Aorta (tissue), 5 donors: ENCODE measurements at regions not wholly inside any gene's neighbourhood (a gene's known extent, or its start where the extent isn't known, plus 50 kb on each side); places are given as distances from the start of the nearest gene placed in this dataset.
"Not testable (repeated sequence)": the region's sequence is repeated elsewhere in the genome, so short reads cannot be mapped to it uniquely, and the experiment has no call there.

Experiments
- ATAC-seq: fragments of 200-7000 bp; cut with Tn5 transposase; one replicate; pipeline ENCODE4 v1.9.1; 2022; ENCODE audit warnings: moderate library complexity; ENCODE audit not compliant: low FRiP score
- DNase-seq, 2 donors: peaks; one replicate each; pipeline ENCODE4 v3.0.0-alpha.2; 2020
- H3K27ac ChIP-seq, 2 donors: one replicate each; pipeline ENCODE4 v1.5.1; 2013; ENCODE audit warnings: low read length in 2 of 2, mild to moderate bottlenecking in 2 of 2, moderate library complexity in 2 of 2, control low read depth in 1 of 2, inconsistent platforms in 1 of 2, low read depth in 1 of 2
- H3K27me3 ChIP-seq, 2 donors: one replicate each; pipeline ENCODE4 v1.6.1; 2013; ENCODE audit warnings: control low read depth in 1 of 2, low read length in 1 of 2, mild to moderate bottlenecking in 1 of 2, moderate library complexity in 1 of 2; ENCODE audit not compliant: insufficient read depth in 2 of 2, control insufficient read depth in 1 of 2
- H3K36me3 ChIP-seq, 2 donors: one replicate each; pipeline ENCODE4 v1.6.1; 2013; ENCODE audit warnings: control low read depth in 1 of 2, low read length in 1 of 2, mild to moderate bottlenecking in 1 of 2; ENCODE audit not compliant: insufficient read depth in 2 of 2, control insufficient read depth in 1 of 2
- H3K4me1 ChIP-seq, 2 donors: one replicate each; pipeline ENCODE4 v1.6.1; 2013; ENCODE audit warnings: low read length in 2 of 2, control low read depth in 1 of 2, mild to moderate bottlenecking in 1 of 2, moderate library complexity in 1 of 2; ENCODE audit not compliant: insufficient read depth in 2 of 2, control insufficient read depth in 1 of 2
- H3K4me3 ChIP-seq, 2 donors: one replicate each; pipeline ENCODE4 v1.5.1; 2013; ENCODE audit warnings: low read length in 2 of 2, control low read depth in 1 of 2, mild to moderate bottlenecking in 1 of 2
- H3K9me3 ChIP-seq: one replicate; pipeline ENCODE4 v1.6.1; 2013; ENCODE audit warnings: mild to moderate bottlenecking, low read length; ENCODE audit not compliant: control insufficient read depth
- WGBS, 2 donors: extraction: QIAGEN DNeasy Blood & Tissue Kit; methylation state at CpG; one replicate each; pipeline ENCODE4 v1.1.7; 2013; 5-methylcytosine and 5-hydroxymethylcytosine counted together
- intact Hi-C, 2 donors: fragments of 100-400 bp; cut with DNase I; formaldehyde crosslinking; loops; one replicate each; pipeline versions ENCODE4 v1.14.2 to v1.15.0; 2022
- donor health status: healthy with polysubstance abuse.
- donor health status: Bipolar disorder and iron deficiency.
- donor health status: DM: no; HTN: no; CAD: no.
- donor health status: DM: no; HTN: no; CAD: no.
- donor health status: DM: yes; HTN: yes; CAD: no.

DNA sequence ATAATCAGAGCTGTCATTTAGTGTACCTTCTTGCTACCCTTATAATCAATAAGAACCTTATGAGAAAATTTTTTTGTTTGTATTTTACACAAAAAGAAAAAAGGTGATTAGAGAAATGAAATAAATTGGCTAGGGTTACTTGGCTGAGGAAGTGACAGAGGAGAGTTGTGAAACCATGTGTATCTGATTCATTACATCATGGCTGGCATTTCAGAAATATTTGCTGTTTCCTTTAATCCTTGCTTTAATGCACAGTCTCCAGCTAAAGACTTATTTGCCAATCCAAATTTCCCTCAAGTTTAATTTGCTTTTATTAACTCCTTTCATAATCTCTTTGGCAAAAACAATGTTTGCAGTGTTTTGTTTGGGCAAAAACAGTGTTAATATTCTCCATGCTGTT is 543.1 kb downstream of the KIF4B start:
- ATAC-seq (no peak), DNase-seq (no peak)
- no peaks in the 10 kb centered on the region for H3K27me3 ChIP-seq
- no peaks in the 10 kb centered on the region for H3K4me1 ChIP-seq
- H3K27ac ChIP-seq = no peak overlapping the region
- H3K9me3 ChIP-seq = no peaks in the 10 kb centered on the region
- H3K36me3 ChIP-seq = no peaks in the 10 kb centered on the region
- intact Hi-C loops = no loop called here
- no peak overlapping the region for H3K4me3 ChIP-seq

DNA sequence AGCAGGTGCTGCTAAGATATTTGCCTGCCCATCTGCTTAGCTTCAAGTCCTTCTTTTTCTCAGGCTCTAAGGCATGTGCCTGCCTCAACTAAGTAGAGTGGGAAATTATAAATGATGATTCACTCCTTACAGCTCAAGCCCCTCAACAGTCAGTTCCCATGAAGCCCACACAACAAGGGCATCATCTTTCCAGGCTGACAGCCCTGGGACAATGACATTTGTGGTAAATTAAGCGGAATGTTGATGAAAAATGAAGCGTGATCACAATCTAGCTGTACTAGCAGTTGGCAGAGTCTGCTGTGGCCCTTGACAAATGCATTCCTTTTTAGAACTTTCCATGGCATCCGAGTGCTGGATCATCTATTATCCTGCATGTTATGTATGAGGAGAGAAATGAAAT is 548.6 kb downstream of the KIF4B start:
- Histone ChIP-seq H3K4me3 (no peak overlapping the region), H3K27me3 (no peaks in the 10 kb centered on the region), H3K27ac (no peak overlapping the region), H3K36me3 (no peaks in the 10 kb centered on the region), H3K9me3 (no peaks in the 10 kb centered on the region), H3K4me1 (no peaks in the 10 kb centered on the region)
- ATAC-seq = no peak
- no peak for DNase-seq
- 28 to 52% methylated on average over 3 of the region's 3 CpGs for WGBS, 2 donors
- intact Hi-C loops = no loop called here

DNA sequence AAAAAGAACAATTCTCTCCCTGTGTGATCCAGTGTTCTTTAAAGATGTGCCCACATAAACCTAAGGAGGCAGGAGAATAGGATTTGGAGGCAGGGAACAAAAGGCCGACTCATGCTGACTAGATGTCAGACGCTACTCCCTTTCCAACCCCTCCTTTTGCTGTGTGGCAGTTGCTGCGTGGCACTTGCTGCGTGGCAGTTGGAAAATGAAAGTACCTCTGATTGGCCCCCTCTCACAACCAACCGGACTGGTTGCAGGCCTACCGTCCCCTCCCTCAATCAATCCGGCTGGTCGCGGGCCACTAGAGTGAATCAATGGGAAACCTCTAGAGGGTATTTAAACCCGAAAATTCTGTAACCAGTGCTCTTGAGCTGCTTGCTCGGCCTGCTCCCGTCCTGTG is 551.0 kb downstream of the KIF4B start:
- Histone ChIP-seq H3K4me3 (no peak overlapping the region), H3K36me3 (no peaks in the 10 kb centered on the region), H3K4me1 (no peaks in the 10 kb centered on the region), H3K9me3 (no peaks in the 10 kb centered on the region), H3K27me3 (no peaks in the 10 kb centered on the region), H3K27ac (no peak overlapping the region)
- no peak for DNase-seq
- intact Hi-C loops = no loop called here
- ATAC-seq = no peak
- 77 to 86% methylated on average over 12 of the region's 12 CpGs for WGBS, 2 donors

DNA sequence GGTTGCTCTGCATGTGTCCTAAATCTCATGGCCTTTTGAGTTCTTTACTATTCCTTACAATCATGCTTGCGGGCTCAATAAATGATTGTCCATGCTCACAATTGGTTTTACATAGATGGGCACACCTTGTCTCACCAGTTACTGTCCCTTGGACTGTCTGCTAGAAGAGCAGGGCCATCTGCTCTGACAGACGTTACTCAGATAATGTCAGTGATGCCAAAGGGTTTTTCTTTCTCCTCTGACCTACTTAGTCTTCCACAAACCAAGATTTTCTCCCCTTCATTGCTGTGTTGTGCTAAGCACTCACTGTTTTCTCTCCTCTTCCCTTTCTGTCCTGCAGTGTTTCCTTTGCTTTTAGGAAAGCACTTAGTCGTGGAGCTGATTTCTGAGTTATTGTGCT is 562.3 kb downstream of the KIF4B start:
- Histone ChIP-seq H3K9me3 (no peaks in the 10 kb centered on the region), H3K4me3 (no peak overlapping the region), H3K27ac (no peak overlapping the region), H3K27me3 (no peaks in the 10 kb centered on the region), H3K4me1 (no peaks in the 10 kb centered on the region), H3K36me3 (no peaks in the 10 kb centered on the region)
- ATAC-seq = no peak
- 45 to 69% methylated on average over 3 of the region's 3 CpGs for WGBS, 2 donors
- intact Hi-C loops = no loop called here
- DNase-seq = no peak

DNA sequence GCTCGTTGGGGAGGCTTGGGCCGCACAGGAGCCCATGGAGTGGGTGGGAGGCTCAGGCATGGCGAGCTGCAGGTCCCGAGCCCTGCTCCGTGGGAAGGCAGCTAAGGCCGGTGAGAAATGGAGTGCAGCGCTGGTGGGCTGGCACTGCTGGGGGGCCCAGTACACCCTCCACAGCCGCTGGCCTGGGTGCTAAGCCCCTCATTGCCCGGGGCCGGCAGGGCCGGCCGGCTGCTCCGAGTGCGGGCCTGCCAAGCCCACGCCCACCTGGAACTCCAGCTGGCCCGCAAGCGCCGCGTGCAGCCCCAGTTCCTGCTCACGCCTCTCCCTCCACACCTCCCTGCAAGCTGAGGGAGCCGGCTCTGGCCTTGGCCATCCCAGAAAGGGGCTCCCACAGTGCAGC is 573.3 kb downstream of the KIF4B start:
- DNase-seq, H3K27me3 ChIP-seq, intact Hi-C loops, H3K4me3 ChIP-seq, H3K36me3 ChIP-seq, H3K27ac ChIP-seq, ATAC-seq, H3K4me1 ChIP-seq, H3K9me3 ChIP-seq: not testable (repeated sequence)
- WGBS, 2 donors = 95% methylated on average over 20 to 21 of the region's 21 CpGs

DNA sequence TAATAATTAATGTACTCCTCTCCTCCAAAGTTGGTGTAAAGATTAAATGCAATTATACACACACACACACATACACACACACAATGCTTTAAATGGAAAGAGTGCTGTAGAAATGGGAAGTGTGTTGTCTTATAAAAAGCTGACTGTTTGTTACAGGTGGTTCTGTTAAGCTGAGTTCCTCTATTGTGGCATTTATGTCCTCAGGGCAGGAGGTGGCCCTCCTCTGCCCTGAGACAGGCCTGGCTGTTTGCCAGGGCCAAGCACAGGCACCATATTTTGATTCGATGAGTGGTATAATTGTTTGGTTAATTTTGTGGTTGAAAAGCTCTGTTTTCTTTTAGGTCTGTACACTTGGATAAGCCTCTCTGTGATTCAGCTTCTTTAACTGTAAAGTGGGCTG is 573.9 kb downstream of the KIF4B start:
- no peak overlapping the region for H3K27ac ChIP-seq
- ATAC-seq (no peak), DNase-seq (no peak)
- no peaks in the 10 kb centered on the region for H3K27me3 ChIP-seq
- H3K36me3 ChIP-seq = no peaks in the 10 kb centered on the region
- H3K9me3 ChIP-seq = no peaks in the 10 kb centered on the region
- no peak overlapping the region for H3K4me3 ChIP-seq
- intact Hi-C loops = no loop called here
- H3K4me1 ChIP-seq = no peaks in the 10 kb centered on the region
- 29 to 52% methylated on average over 1 of the region's 1 CpG for WGBS, 2 donors

DNA sequence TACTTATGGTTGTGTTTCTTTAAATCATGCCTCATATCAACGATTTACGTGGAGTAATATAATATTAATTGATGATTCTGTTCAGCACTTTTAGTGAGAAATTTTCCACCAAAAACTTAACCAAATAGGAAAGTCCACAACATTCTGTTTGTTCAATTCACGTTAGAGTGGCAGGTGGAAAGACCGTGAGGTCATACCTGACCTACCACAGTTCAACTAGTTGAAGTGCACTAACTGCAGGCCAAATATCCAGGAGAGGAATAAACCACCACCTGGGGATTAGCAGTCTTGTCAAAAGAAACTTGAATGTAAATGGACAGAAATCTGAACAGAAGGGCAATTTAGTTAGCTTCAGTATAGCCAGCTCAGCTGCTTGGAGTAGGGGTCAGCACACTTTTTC is 577.7 kb downstream of the KIF4B start:
- Histone ChIP-seq H3K4me3 (no peak overlapping the region), H3K36me3 (no peaks in the 10 kb centered on the region), H3K27ac (no peak overlapping the region), H3K4me1 (no peaks in the 10 kb centered on the region), H3K9me3 (no peaks in the 10 kb centered on the region), H3K27me3 (no peaks in the 10 kb centered on the region)
- ATAC-seq (no peak), DNase-seq (no peak)
- WGBS, 2 donors = 85 to 90% methylated on average over 4 of the region's 4 CpGs
- intact Hi-C loops = no loop called here

DNA sequence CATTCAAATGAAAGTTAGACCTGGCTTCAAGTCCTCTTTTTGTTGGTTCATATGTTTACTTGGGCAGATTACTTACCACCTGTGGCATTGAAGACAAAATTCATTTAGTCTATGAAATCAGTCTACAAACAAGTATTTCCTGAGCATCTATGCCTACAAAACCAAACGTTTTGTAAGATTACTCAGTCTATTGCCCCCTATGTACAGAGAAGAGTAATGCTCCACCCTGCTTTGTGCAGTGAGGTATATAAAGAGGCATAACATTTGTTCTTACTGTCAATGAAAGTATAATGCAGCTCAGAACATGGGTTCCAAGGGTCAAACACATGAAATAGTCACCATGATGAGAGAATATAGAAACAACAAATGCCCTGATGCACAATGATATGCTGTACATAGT is 580.7 kb downstream of the KIF4B start:
- H3K27ac ChIP-seq = no peak overlapping the region
- ATAC-seq (no peak), DNase-seq (no peak)
- H3K9me3 ChIP-seq = no peaks in the 10 kb centered on the region
- intact Hi-C loops = no loop called here
- no peaks in the 10 kb centered on the region for H3K4me1 ChIP-seq
- H3K27me3 ChIP-seq = no peaks in the 10 kb centered on the region
- no peak overlapping the region for H3K4me3 ChIP-seq
- no peaks in the 10 kb centered on the region for H3K36me3 ChIP-seq
- 18 to 22% methylated on average over 1 of the region's 1 CpG for WGBS, 2 donors

DNA sequence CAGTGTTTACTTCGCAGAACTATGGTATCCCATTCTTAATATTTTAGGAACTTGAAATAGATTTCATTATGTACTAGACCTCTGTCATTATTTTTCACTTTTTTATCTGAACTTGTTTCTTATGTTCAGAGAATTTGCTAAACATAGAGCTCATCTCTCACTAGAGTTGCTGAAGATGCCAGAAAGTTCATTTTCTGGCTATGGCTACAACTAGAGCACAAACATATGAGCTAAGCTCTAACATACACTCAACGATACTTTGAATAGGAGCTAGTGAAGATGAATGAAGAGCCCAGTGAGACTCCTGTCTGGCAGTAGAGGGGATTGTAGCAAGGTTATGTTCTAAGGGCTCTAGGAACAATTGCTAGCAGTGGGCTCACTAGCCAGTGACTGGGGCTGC is 582.2 kb downstream of the KIF4B start:
- no peak for ATAC-seq
- DNase-seq = no peak
- no peaks in the 10 kb centered on the region for H3K9me3 ChIP-seq
- no peaks in the 10 kb centered on the region for H3K27me3 ChIP-seq
- intact Hi-C loops = no loop called here
- no peak overlapping the region for H3K27ac ChIP-seq
- WGBS, 2 donors = 74 to 75% methylated on average over 2 of the region's 2 CpGs
- H3K4me3 ChIP-seq = no peak overlapping the region
- H3K4me1 ChIP-seq = no peaks in the 10 kb centered on the region
- H3K36me3 ChIP-seq = no peaks in the 10 kb centered on the region

DNA sequence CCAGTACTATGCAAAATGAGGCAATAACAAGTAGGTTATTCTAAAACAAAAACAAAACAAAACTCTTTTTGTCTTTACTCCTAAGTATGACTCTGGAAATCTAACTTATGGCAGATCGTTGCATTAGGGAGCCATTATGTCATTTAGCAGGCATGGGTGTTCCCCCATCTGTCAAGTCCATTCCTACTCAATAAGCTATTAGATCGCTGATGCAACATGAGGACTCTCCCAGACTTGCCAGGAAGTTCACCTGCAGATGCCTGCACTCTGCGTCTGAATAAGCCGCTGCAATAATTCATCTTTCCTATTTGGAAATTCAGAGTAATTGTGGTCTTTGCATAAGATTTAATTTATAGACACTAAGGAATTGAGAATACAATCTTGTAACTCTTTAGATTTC is 585.0 kb downstream of the KIF4B start:
- intact Hi-C loops = no loop called here
- no peak for ATAC-seq
- 69 to 75% methylated on average over 4 of the region's 4 CpGs for WGBS, 2 donors

More for the DNA sequence above, 585.0 kb downstream of the KIF4B start:
- Histone ChIP-seq H3K4me1 (no peaks in the 10 kb centered on the region), H3K4me3 (no peak overlapping the region), H3K27me3 (no peaks in the 10 kb centered on the region), H3K27ac (no peak overlapping the region), H3K36me3 (no peaks in the 10 kb centered on the region), H3K9me3 (no peaks in the 10 kb centered on the region)
- no peak for DNase-seq
